HFFc6 (cell line): ENCODE measurements at regions not wholly inside any gene's neighbourhood (a gene's known extent, or its start where the extent isn't known, plus 50 kb on each side); places are given as distances from the start of the nearest gene placed in this dataset.

Experiments used
- DNase-seq: peaks from one replicate; pipeline ENCODE4 v3.0.0-alpha.2; 2018
- H3K27ac Mint-ChIP-seq: 2 replicates; pipeline ENCODE4 v1.8.0; 2020; ENCODE audit warnings: mild to moderate bottlenecking, mixed read lengths
- H3K27me3 Mint-ChIP-seq: 2 replicates; pipeline ENCODE4 v1.8.0; 2021; ENCODE audit warnings: mild to moderate bottlenecking, moderate library complexity, mixed read lengths; ENCODE audit not compliant: insufficient read depth
- H3K36me3 Mint-ChIP-seq: 2 replicates; pipeline ENCODE4 v1.8.0; 2021; ENCODE audit warnings: low read depth, mixed read lengths
- H3K4me1 Mint-ChIP-seq: 2 replicates; pipeline ENCODE4 v1.8.0; 2020; ENCODE audit warnings: low read depth, mixed read lengths
- H3K4me3 Mint-ChIP-seq: 2 replicates; pipeline ENCODE4 v1.8.0; 2020; ENCODE audit warnings: mild to moderate bottlenecking, moderate library complexity, mixed read lengths
- H3K9me3 Mint-ChIP-seq: 2 replicates; pipeline ENCODE4 v1.8.0; 2020; ENCODE audit warnings: mild to moderate bottlenecking, mixed read lengths
- TF ChIP-seq, protein P1 (sequence below): fragments of 200-600 bp; sonication (generic); IDR thresholded peaks from 2 replicates; pipeline ENCODE4 v1.5.0; 2021; ENCODE audit warnings: antibody characterized with exemption, mild to moderate bottlenecking

GRCh38 chr15:85972805-85973540, 106.7 kb upstream of the AGBL1 start:
- no peaks in the 10 kb centered on the region; the same call in 1 of the 2 replicates for H3K27me3 Mint-ChIP-seq
- no peaks in the 10 kb centered on the region for H3K36me3 Mint-ChIP-seq
- peaks cover 60% of the 10 kb centered on the region for H3K9me3 Mint-ChIP-seq
- no peaks in the 10 kb centered on the region for H3K4me1 Mint-ChIP-seq
- no peak overlapping the region for H3K27ac Mint-ChIP-seq
- DNase-seq: no peak
- TF ChIP-seq, protein P1, sequence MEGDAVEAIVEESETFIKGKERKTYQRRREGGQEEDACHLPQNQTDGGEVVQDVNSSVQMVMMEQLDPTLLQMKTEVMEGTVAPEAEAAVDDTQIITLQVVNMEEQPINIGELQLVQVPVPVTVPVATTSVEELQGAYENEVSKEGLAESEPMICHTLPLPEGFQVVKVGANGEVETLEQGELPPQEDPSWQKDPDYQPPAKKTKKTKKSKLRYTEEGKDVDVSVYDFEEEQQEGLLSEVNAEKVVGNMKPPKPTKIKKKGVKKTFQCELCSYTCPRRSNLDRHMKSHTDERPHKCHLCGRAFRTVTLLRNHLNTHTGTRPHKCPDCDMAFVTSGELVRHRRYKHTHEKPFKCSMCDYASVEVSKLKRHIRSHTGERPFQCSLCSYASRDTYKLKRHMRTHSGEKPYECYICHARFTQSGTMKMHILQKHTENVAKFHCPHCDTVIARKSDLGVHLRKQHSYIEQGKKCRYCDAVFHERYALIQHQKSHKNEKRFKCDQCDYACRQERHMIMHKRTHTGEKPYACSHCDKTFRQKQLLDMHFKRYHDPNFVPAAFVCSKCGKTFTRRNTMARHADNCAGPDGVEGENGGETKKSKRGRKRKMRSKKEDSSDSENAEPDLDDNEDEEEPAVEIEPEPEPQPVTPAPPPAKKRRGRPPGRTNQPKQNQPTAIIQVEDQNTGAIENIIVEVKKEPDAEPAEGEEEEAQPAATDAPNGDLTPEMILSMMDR: no peak
- H3K4me3 Mint-ChIP-seq: no peak overlapping the region

GRCh38 chr15:85973584-85974347, 105.9 kb upstream of the AGBL1 start:
- no peak overlapping the region for H3K27ac Mint-ChIP-seq
- no peak for DNase-seq

DNA sequence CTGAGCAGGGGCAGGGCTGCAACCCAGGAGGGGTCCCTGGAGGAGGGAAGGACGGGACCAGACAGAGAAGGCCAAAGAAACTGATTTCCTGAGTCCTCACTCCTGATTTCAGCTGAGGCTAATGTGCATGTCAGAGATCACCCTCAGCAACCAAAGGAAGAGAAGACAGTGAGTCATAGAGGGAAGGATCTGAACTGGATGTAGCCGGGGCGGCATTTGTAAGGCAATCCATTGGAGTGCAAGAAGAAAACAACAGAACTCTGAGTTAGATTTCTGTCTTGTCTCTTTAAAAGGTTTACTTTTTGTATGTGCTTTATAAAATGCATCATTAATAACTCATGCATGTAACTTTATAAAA, 105.3 kb upstream of the AGBL1 start:
- no peak for DNase-seq
- TF ChIP-seq, protein P1: no peak
- peaks cover 62% of the 10 kb centered on the region for H3K9me3 Mint-ChIP-seq
- no peaks in the 10 kb centered on the region for H3K36me3 Mint-ChIP-seq
- no peak overlapping the region for H3K27ac Mint-ChIP-seq
- H3K4me3 Mint-ChIP-seq: no peak overlapping the region
- no peaks in the 10 kb centered on the region for H3K4me1 Mint-ChIP-seq
- no peaks in the 10 kb centered on the region; the same call in 1 of the 2 replicates for H3K27me3 Mint-ChIP-seq

More at GRCh38 chr15:85973584-85974347, 105.9 kb upstream of the AGBL1 start:
- Mint-ChIP-seq H3K4me1 (no peaks in the 10 kb centered on the region), H3K36me3 (no peaks in the 10 kb centered on the region), H3K27me3 (no peaks in the 10 kb centered on the region; the same call in 1 of the 2 replicates), H3K9me3 (peaks cover 62% of the 10 kb centered on the region), H3K4me3 (no peak overlapping the region)
- TF ChIP-seq, protein P1: no peak

- Mint-ChIP-seq H3K4me1 (no peaks in the 10 kb centered on the region), H3K36me3 (peaks cover 3% of the 10 kb centered on the region; the same call in 1 of the 2 replicates), H3K9me3 (peaks cover 66% of the 10 kb centered on the region), H3K27ac (no peak overlapping the region), H3K4me3 (no peak overlapping the region), H3K27me3 (no peaks in the 10 kb centered on the region; the same call in 1 of the 2 replicates)
- TF ChIP-seq, protein P1: no peak
- DNase-seq: no peak
Measured at GRCh38 chr15:85974742-85975141, 104.9 kb upstream of the AGBL1 start.

DNA sequence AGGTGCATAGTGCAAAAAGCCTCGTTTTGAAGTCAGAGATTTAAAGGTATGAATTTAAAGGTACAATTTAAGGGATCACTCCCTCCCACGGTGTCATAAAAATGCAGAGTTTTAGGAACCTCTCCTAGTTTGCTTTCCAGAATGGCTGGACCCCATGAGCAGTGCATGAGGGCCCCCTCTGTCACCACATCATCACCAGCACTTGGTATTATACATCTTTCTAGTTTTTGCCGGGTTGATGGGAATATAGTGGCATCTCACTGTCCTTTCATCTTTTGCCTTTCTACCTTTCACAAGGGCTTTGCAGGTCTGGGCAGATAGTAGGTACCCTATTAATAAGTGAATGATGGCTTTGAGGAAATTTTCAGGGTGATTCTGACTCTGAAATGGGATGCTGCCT, 103.6 kb upstream of the AGBL1 start:
- peaks cover 5% of the 10 kb centered on the region; the same call in 1 of the 2 replicates for H3K36me3 Mint-ChIP-seq
- no peaks in the 10 kb centered on the region; the same call in 1 of the 2 replicates for H3K27me3 Mint-ChIP-seq
- TF ChIP-seq, protein P1: no peak
- no peak overlapping the region for H3K27ac Mint-ChIP-seq
- DNase-seq: no peak
- peaks cover 61% of the 10 kb centered on the region for H3K9me3 Mint-ChIP-seq
- H3K4me1 Mint-ChIP-seq: no peaks in the 10 kb centered on the region
- no peak overlapping the region for H3K4me3 Mint-ChIP-seq
